SKM-1 treated with dmso at 0.1 percent for 144 hours (cell line): ENCODE measurements at regions not wholly inside any gene's neighbourhood (a gene's known extent, or its start where the extent isn't known, plus 50 kb on each side); places are given as distances from the start of the nearest gene placed in this dataset.

Experiments
- DNase-seq: peaks from one replicate; lab custom pipeline; 2025; ENCODE audit not compliant: unreplicated experiment; lab: John Stamatoyannopoulos, UW

DNA sequence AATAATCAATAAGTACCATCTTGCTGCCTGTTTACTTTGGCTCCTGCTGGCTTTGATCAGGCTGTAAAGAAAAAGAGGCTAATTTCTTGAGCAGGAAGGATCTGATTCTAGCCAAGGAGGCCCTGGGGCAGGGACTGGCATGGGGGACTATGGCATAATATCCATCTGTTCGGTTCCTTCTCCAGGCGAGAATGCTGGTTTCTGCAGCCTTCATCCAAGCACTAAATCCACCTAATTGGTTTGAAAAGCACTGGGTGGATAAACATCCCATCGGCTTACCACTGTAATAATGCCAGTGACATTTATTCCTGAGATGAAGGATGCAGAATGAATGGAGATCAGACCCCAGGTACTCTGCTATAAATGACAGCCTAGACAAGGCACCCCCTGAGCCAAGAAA lies 180.0 kb upstream of the ASIC2 start:
- no peak for DNase-seq

DNA sequence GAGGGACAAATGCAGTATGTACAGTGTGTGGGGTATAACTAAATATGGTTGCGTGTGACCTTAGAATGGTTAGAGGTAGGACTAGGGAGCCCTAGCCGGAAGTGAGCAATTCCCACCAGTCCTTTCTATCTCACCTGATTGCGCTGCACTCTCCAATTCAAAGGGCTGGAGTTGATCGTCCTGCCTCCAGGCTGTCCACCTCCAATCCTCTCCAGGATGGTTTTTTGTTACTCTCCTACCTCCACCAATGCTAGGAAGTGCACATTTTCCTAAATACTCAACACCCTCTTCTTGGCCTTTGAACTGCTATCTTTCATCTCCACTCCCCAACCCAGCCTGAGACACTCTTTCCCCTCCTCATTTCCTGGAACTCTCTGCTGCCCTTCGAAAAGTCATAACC lies 181.7 kb upstream of the ASIC2 start:
- DNase-seq, result no peak

DNA sequence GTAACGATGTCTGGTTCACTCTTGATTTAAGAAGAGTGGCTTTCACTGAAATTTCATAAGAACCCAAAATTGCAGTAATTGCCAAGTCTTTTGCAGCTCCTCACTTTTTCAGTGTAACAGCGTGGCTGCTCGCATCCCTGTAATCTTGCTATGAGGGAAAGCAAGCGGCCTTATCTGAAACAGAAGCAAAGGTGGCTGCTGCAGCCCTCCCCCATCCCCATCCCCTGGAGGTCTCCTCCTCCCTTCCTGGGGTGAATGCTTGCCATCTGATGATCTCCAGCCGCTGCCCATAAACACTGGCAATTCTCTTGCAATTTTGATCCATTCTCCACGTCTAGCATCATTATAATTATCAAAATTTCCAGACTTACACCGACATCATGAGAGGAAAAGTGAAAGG lies 182.5 kb upstream of the ASIC2 start:
- DNase-seq, result no peak

DNA sequence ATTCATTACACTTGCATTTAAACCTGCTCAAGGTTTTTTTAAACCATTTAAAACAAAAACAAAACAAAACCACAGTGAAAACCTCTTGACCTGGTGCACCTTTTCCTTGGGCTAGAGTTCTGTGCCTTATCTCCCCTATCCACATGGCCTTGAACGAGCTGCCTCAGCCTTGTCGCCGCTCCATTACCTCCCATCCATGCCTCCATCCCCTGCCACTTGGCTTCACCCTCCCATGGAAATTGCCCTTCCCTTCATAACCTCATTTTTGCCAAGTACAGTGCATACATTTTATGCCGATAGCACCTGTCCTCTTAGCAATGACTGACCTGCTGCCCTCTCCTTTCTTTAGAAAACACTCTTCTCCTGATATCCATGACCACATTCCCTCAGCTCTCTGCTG lies 188.6 kb upstream of the ASIC2 start:
- DNase-seq, result no peak

DNA sequence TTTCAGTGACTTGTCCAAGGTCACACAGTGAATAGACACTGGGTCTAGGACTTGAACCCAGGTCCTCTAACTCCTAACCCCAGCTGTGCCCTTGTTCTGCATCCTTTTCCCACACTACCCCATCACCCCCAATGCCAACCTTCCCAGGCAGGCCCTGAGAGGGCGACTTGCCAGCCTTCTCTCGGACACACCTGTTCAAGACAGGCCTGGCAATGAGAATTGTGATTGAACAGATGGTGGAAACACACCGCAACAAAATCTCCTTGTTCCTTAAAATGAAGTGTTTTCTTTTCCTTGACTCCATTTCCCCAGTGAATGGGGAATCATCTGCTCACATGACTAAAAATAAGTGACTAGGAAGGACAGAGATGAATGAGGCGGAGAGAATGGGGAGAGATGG lies 189.5 kb upstream of the ASIC2 start:
- no peak for DNase-seq

DNA sequence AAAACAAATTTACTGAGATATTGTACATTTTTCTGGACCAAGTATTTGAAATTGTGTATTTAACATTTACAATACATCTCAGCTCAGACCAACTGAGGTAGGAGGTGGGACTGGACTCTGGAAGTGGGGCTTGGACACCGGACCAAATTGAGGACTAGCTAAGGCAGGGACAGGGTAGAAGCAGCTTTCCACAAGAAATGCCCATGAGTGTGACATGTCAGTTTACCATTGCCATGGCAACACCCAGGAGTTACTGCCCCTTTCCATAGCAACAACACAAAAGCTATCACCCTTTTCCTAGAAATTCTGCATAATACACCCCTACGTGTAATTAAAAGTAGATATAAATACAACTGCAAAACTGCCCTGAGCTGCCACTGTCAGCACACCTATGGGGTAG lies 191.5 kb upstream of the ASIC2 start:
- no peak for DNase-seq

DNA sequence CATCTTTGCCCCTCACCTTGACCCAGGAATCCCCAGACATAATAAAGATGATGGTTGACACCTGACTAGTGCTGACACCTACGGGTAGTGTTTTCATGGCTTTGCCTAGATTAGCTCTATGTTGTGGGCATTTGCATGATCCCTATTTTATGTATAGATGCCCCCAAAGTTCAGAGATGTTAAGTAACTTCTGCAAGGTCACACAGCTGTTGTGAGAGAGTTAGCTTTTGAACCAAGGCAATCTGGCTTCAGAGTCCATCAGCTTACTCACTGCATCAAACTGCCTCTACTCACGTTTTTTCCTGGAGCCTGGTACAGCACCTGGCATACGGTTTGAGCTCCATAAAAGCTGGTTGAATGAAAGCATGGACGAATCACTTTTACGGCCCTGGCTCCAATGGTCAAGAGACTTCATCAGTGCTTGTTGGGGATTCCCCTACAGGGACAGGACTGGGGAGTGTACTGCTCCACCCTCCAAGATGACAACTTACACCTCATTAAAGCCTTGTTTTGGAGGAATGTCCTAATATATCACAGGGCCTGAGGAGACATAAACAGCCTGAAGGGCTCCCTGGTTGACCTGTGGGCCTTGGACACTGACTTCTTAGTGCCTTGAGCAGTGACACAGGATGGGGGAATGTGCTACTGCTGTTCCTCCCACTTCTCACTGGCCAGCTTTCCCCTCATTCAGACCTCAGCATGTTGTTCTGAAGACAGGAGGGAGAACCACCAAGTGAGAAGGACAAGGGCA lies 193.2 kb upstream of the ASIC2 start:
- DNase-seq, result no peak

DNA sequence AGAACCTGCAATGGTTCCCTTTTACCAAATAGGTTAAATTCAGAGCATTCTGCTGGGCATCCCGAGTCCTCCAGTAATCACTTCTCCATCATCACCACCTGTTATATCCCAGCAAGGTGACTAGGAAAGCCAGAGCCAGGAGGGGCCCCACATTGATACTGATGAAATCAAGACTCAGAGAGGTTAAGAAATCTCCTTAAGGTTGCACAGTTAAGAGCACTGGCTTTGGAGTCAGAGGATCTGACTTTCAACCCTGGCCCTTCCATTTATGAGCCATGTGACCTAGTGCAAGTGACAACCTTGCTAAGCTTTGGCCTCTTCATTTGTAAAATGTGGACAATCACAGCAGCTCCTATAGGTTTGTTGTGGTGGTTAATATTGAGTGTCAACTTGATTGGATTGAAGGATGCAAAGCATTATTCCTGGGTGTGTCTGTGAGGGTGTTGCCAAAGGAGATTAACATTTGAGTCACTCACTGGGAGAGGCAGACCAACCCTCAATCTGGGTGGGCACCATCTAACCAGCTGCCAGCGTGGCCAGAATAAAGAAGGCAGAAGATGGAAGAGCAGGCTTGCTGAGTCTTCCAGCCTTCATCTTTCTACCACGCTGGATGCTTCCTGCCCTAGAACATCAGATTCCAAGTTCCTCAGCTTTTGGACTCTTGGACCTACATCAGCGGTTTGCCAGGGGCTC lies 194.2 kb upstream of the ASIC2 start:
- no peak for DNase-seq

DNA sequence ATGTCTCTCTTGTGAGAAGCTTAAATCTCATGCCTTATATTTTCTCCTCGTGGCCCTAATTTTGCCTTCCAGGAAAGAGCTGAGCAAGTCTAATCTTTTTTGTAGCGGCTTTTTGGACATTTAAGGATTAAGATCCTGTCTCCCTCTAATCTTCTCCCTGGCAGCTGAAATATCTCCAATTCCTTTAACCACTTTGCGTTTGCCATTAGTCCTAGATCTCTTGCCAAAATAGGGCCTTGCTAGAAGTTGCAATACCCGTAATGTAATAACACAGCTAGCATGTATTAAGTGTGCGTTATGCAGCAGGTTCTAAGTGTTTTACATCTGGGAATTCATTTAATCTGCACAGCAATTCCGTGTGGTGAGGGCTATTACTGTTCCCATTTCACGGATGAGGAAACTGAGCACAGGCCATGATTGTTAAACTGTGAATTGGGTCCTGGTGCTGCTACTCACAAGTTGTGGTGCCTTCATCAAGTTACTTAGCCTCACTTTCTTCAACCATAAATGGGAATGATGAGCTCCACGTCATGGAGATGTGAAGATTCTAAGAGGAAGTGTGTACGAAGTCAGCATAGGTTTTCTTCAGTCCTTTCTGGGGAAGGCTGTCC lies 198.9 kb upstream of the ASIC2 start:
- no peak for DNase-seq

DNA sequence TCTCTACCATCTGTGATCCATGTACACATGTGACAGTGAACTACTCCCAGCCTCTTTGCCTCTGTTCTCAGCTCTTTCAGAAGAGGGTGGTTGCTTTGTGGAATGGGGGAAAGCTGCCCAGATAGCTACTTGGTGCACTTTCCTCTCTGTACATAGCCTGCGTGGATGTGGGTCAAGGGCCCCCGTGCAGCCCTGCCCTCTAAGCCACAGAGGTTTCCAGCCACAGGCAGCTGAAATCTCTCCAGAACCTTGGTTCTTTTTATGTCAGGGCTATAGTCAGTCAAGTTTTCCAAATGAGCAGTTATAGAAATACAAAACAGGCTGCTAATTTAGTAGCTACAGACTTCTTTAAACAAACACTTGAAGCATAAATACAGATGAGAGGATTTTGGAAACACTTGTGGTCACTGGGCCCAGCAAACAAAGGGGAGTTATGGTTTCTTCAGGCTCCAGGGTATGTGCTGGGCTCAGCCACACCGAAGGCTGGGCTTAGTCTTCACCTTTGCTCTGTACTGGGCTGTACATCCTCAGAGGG lies 199.7 kb upstream of the ASIC2 start:
- DNase-seq, result no peak

DNA sequence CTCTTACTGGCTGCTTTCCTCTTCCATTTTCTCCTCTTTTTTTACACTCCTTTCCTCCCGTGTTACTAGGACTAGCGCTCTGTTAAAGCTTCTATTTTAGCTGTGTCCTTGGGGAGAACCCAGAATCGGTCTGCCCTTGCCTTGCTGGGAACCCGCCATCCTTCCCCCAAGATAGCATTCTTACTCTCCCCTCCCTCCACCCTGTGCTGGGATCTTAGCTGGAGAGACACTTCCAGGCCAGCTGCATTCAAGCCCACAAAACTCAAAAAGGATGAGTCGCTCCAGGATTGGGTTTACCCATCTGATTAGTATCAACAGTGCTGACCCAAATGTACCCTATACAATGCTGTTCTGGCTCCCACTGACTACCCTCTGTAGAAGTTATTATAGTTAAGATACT lies 200.5 kb upstream of the ASIC2 start:
- DNase-seq, result no peak

DNA sequence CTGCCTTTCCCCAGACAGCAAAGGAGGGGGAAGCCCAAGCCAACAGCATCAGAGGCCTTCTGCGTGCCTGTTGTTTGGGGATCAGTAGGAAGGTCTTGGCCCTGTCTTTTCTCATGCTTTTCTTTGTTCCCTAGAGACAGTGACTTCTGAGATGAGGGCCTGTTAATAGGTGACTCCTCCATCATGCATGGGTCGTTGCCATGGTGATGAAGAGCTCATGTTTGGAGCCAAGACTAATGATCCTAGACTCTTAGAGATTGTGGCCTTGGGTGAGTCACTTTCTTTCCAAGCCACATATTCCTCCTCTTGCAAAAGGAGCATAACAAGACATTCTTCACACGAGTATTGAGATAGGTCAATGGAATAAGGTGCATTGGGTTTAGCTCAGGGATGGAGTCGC lies 201.1 kb upstream of the ASIC2 start:
- DNase-seq, result no peak

DNA sequence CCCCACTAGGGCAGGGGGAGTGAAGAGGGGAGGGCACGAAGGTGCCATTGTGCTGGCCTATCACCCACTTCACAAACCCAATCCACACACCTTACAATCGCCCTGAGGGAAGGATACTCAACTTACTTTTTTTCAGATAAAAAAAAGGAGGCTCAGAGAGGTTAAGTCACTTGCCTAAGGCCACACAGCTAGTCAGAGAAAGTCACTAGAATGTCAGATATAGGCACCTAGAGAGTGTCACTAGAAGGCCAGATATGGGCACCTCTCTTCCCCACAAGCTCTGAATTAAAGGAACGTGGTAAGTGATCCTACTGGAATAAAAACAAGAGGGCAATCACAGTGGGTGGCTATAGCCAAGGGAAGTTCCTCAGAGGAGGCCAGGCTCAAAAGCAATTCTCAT lies 204.5 kb upstream of the ASIC2 start:
- DNase-seq, result no peak

DNA sequence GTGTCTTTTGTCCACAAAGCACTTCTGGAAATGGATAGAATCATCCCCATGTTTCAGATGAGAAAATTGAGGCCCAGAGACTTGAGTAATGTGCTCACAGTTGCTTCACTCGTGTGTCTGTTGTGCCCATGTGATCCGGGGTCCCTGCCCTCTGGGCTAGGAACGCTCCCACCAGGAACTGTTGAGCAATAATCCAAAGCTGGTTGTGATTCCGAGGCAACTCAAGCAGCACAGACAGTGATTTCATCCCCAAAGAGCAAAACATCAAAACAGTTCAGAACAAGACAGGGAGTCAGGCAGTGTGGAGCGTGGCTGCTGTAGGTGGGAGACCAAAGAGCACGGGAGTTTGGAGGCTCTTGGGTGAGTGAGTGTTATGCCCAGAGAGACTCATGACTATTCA lies 205.0 kb upstream of the ASIC2 start:
- DNase-seq, result no peak

DNA sequence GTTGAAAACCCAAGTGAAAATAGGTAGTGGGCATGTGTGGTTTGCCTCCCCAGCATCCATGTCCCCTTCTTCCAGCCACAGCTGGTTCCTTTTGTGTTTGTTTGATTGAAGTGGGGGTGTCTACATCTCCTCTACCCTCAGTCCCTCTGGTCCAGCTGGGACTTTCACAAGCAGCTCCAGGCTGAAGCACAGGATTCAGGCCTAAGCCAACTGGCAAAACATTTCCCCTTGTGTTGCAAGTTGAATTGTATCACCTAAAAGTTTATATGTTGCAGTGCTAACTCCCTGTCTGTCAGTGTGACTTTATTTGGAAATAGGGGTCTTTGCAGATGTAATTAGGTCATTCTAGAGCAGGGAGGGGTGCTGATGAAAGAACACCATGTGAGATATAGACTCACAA lies 205.9 kb upstream of the ASIC2 start:
- no peak for DNase-seq

DNA sequence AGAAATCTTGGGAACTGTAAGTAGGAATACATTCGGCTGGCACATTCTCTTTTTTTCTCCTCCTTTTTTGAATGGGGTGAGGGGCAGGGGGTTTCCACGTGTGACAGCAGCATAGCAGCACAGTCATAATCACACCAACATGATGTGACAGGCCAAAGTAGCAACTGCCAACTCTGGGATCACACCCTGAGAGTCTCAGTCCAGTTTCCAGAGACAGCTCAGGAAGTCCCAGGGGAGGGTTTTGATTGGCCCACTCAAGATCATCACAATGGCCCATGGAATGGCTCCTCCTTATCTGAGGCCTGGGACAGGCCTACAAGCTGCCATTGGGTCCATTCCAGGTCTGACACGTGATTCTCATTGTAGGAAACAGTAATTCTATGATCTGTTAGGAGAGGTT lies 207.1 kb upstream of the ASIC2 start:
- no peak for DNase-seq

DNA sequence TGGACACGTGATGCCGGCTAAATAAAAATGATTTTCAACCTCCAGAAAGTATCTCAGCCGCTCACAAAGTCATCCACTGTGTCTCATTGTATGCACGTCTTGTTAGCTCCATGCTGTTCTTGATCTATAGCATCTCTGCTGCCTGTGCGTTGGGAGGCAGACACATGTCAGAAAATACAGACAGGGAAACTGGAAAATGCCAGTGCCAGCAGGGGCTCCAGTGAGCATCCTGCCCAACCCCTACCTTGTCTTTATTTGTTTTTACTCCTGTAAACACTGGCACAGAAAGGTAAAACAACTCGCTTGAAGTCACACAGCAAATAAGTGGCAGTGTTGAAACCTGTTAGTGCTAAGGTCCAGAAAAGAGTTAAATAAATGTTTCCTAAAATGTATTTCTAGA lies 208.1 kb upstream of the ASIC2 start:
- DNase-seq, result no peak

DNA sequence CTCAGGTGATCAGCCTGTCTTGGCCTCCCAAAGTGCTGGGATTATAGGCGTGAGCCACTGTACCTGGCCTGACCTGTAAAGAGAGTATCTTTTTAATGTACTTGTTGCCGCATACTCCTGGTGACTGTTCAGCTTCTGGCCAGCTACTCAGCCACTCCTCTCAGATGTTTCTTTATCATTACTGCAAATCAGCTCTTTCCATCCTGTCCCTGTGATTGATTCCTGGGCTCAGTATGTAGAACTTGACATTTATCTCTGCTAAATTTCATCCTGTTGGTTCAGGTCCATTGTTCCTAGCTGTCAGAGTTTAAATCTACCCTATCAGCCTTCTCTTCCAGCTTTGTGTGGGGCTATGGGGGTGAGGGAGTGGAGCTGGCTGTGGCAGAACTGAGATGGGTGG lies 211.5 kb upstream of the ASIC2 start:
- no peak for DNase-seq

DNA sequence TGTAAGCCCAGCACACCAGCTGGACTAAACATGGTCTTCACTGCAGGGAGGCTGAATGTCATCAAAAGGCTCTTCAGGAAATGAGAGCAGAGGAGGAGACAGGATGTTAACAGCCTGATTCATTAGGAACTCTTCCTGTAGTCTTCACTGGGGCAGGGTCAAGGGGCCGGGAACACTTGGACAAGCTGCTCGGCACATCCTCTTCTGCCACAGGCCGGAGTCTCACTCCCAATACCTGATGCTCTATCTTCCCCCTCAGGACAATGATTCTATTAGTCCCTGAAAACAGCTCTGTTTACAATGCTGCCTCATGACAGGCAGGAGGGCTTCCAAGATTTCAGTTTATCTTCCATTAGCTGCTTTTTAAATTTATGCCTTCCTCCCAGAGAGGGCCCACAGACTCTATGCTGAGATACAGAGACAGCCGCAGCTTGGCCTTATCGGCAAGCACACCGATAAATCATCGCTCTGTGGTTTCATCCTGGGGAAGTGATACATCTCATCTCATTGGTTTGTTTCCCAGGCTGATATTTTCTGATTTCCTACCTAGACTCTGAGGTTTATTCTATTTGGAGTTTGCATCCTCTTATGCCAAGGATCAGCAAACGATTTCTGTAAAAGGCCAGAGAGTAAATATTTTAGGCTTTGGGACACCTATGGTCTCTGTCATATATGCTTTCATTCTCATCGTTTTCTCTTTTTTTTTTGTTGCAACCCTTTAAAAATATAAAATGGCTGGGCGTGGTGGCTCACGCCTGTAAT lies 214.0 kb upstream of the ASIC2 start:
- no peak for DNase-seq

DNA sequence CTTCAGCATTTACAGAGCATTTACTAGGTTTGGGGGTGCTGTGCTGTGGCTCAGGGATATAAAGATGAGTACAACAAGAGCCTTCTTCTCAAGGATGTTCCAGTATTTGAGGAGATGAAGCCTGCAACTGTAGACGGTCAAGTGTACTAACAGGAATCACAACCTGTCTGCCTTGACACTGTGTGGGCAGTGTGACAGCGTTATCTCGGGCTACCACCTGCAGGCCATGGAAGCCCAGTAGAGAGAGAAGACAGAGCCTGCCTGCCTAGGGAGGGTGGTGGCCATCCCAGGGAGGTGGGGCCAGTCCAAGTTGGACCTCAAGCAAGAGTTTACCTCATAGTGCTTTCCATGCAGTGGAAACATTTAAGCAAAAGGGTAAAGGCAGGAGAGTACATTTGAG lies 215.1 kb upstream of the ASIC2 start:
- DNase-seq, result no peak

DNA sequence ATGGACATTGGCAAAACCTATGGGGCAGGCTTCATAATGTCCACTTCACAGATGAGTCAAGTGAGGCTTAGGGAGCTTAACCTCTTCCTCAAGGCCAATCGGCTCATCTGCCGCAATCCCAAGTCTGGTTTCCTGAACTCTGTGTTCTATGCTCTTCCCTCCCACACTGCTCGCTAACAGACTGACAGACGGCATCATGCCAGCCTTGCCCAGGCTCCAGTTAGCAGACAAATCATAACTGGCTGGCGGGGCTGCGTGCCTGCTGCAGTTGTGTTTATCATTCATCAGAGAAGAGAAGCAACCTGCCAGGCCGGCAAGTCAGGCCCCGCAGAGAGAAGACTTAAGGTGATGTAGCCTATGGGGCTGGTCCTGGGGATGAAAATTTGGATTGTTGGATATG lies 216.2 kb upstream of the ASIC2 start:
- no peak for DNase-seq

DNA sequence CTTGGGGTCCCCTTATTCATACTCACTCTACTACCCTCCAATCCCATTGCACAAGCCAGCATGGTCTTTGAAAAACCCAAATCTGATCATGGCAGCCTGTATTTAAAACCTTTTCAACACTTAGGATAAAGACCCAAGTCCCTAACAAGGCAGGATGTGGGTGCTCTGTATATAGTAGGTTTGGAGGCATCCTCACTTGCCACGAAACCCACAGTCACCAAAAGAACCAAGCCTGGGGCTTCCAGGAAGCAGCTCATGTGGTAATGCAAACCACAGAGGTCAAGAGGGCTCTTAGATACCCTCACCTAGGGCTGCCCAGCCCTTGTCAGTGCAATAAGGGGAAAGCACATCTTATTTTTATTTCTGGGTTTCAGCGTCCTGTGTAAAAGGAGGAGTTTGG lies 218.6 kb upstream of the ASIC2 start:
- DNase-seq, result no peak
